HL-60 (cell line): ENCODE measurements at regions not wholly inside any gene's neighbourhood (a gene's known extent, or its start where the extent isn't known, plus 50 kb on each side); places are given as distances from the start of the nearest gene placed in this dataset.

Experiments used
- CTCF ChIP-seq: IDR thresholded peaks from one replicate; pipeline ENCODE4 v1.5.1; 2011; ENCODE audit warnings: low read length, control low read depth, inconsistent platforms; ENCODE audit not compliant: insufficient read depth
- SPI1 ChIP-seq: IDR thresholded peaks from 2 replicates; pipeline ENCODE4 v1.6.1; 2012; ENCODE audit warnings: low read depth, mild to moderate bottlenecking, borderline replicate concordance

- TF ChIP-seq CTCF (no peak), SPI1 (no peak)
Observed at GRCh38 chr2:12435430-12436222, 281.1 kb upstream of the TRIB2 start.
